Cerebellar cortex (tissue), 1 donor: ENCODE measurements at regions not wholly inside any gene's neighbourhood (a gene's known extent, or its start where the extent isn't known, plus 50 kb on each side); places are given as distances from the start of the nearest gene placed in this dataset.

ENCODE experiments used
- DNase-seq: peaks from one replicate; pipeline ENCODE4 v3.0.0-alpha.2; 2015; ENCODE audit warnings: low spot score

DNA sequence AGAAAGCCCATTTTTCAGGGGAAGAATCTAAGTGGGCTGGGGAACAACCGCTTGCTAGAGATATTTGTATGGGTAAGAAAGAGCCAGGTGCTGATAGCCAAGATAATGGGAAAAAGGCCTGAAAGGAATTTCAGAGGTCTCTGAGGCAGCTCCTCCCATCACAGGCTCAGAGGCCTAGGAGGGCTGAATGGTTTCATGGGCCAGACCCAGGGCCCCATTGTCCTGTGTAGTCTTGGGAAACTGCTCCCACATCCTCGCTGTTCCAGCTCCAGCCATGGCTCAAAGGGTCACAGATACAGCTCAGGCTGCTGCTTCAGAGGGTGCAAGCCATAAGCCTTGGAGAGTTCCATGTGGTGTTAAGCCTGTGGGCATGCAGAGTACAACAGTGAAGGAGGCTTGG, 73.2 kb upstream of the ARHGAP20 start:
- no peak for DNase-seq

GRCh38 chr11:110782616-110783015, 70.4 kb upstream of the ARHGAP20 start:
- DNase-seq, result no peak

GRCh38 chr11:110779108-110779507, 66.9 kb upstream of the ARHGAP20 start:
- DNase-seq, result no peak

DNA sequence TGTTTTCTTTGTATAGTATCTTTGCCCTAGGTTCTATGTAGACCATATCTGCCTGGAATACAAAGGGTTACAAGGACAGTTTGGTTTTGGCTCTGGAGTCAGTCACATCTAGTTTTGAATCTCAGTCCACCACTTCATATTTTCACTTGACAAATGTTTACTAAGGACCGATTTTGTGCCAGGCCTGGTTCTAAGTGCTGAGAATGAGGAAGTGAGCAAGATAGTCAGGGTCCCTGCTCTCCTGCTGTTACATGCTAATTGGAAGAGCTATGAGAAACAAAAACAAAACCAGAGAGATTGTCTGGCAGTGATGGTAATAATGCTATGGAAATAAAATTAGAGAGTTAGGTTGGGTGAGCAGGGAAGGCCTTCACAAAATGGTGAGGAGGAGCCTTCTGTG, 66.1 kb upstream of the ARHGAP20 start:
- DNase-seq, result no peak

GRCh38 chr11:110777775-110778174, 65.5 kb upstream of the ARHGAP20 start:
- no peak for DNase-seq

DNA sequence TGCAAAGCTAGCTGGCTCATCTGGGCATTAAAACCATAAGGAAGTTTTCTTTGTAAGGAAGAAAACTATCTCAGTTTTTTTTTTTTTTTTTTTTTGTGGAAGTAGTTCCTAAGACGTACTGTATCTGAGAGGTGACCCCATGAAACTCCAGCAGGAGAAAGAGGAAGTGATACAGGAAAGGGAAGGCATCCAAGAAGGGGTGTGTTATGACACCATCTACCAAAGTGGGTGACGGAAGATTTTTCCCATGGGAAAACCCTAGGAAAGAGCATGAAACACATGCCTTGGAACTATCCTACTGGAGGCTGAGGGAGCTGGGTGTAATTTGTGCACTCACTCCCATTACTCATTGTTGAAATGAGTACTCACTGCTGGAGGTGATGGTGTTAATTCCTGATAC, 63.8 kb upstream of the ARHGAP20 start:
- no peak for DNase-seq

- no peak for DNase-seq
Measured at GRCh38 chr11:110774138-110775014, 62.1 kb upstream of the ARHGAP20 start.

GRCh38 chr11:110773442-110773841, 61.2 kb upstream of the ARHGAP20 start:
- DNase-seq, result no peak

GRCh38 chr11:110772863-110773262, 60.6 kb upstream of the ARHGAP20 start:
- no peak for DNase-seq

DNA sequence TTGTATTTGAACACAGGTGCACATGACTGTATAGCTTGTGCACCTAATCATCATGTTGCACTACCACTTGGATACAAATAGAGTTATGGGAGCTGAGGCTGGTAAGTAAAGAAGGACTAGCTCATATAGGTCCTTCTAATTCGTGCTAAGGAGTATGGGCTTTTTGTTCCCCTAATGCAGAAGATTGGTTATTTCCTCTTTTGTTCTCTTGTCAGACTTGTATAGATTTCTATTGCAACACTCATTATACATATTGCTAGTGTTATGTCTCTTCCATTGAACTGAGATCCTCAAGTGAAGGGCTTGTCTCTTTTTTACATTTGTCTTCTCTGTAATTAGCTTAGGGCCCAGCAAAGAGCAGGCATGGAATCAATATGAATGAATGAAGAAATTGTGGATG, 54.1 kb upstream of the ARHGAP20 start:
- no peak for DNase-seq

- no peak for DNase-seq
Measured at GRCh38 chr11:110764485-110764884, 52.2 kb upstream of the ARHGAP20 start.

GRCh38 chr11:110763249-110764011, 51.2 kb upstream of the ARHGAP20 start:
- no peak for DNase-seq

GRCh38 chr11:110762590-110762989, 50.4 kb upstream of the ARHGAP20 start:
- no peak for DNase-seq
